CD4-positive, alpha-beta memory T cell (primary cell): ENCODE measurements at regions not wholly inside any gene's neighbourhood (a gene's known extent, or its start where the extent isn't known, plus 50 kb on each side); places are given as distances from the start of the nearest gene placed in this dataset.

Source experiments
- CTCF ChIA-PET: fragments of 350-600 bp; sonication (Branson Sonifier 250); formaldehyde crosslinking; loops from one replicate; lab custom pipeline; 2021; ENCODE audit warnings: inconsistent platforms; ENCODE audit not compliant: partially characterized antibody; lab: Charles Lee
- POLR2A ChIA-PET: fragments of 350-600 bp; sonication (Branson Sonifier 250); formaldehyde crosslinking; loops from one replicate; lab custom pipeline; 2021; ENCODE audit not compliant: partially characterized antibody; lab: Charles Lee
- DNase-seq, 5 donors: peaks; one replicate each; pipeline versions ENCODE4 v3.0.0 to v3.0.0-alpha.2; 2020 to 2022; ENCODE audit warnings: mixed read lengths in 1 of 5
- H3K27ac ChIP-seq: one replicate; pipeline ENCODE4 v1.7.0; 2013; ENCODE audit warnings: low read depth, low read length
- H3K27me3 ChIP-seq: 2 replicates; pipeline ENCODE4 v1.7.0; 2013; ENCODE audit warnings: mild to moderate bottlenecking, low read length, moderate library complexity; ENCODE audit not compliant: insufficient read depth
- H3K36me3 ChIP-seq: 2 replicates; pipeline ENCODE4 v1.7.0; 2013; ENCODE audit warnings: mild to moderate bottlenecking, low read length, moderate library complexity; ENCODE audit not compliant: insufficient read depth
- H3K4me1 ChIP-seq: 2 replicates; pipeline ENCODE4 v1.7.0; 2013; ENCODE audit warnings: mild to moderate bottlenecking, low read length, moderate library complexity; ENCODE audit not compliant: insufficient read depth
- H3K4me3 ChIP-seq, 2 donors: one replicate each; pipeline ENCODE4 v1.7.0; 2013; ENCODE audit warnings: low read length in 2 of 2, mild to moderate bottlenecking in 1 of 2
- H3K9me3 ChIP-seq, 2 donors: one replicate each; pipeline ENCODE4 v1.7.0; 2013; ENCODE audit warnings: low read length in 2 of 2, control low read depth in 1 of 2; ENCODE audit not compliant: control insufficient read depth in 1 of 2
- H3K27ac Mint-ChIP-seq, 7 donors: one replicate each; pipeline ENCODE4 v1.8.0; 2020 to 2021; ENCODE audit warnings: mixed read lengths in 7 of 7, mild to moderate bottlenecking in 6 of 7, inconsistent platforms in 3 of 7, moderate library complexity in 3 of 7
- H3K27me3 Mint-ChIP-seq, 2 donors: one replicate each; pipeline ENCODE4 v1.8.0; 2020 to 2021; ENCODE audit warnings: mixed read lengths in 2 of 2
- H3K36me3 Mint-ChIP-seq, 2 donors: one replicate each; pipeline ENCODE4 v1.8.0; 2020 to 2021; ENCODE audit warnings: mixed read lengths in 2 of 2, inconsistent platforms in 1 of 2, mild to moderate bottlenecking in 1 of 2
- H3K4me1 Mint-ChIP-seq, 4 donors: one replicate each; pipeline ENCODE4 v1.8.0; 2020 to 2021; ENCODE audit warnings: mixed read lengths in 4 of 4, mild to moderate bottlenecking in 1 of 4
- H3K4me3 Mint-ChIP-seq, 8 donors: one replicate each; pipeline ENCODE4 v1.8.0; 2020 to 2021; ENCODE audit warnings: mixed read lengths in 8 of 8, mild to moderate bottlenecking in 7 of 8, moderate library complexity in 6 of 8, inconsistent platforms in 3 of 8
- H3K9me3 Mint-ChIP-seq, 8 donors: one replicate each; pipeline ENCODE4 v1.8.0; 2020 to 2021; ENCODE audit warnings: mixed read lengths in 8 of 8, mild to moderate bottlenecking in 5 of 8, inconsistent platforms in 3 of 8, moderate library complexity in 1 of 8
- intact Hi-C: fragments of 100-400 bp; cut with micrococcal nuclease; formaldehyde crosslinking; loops from one replicate; pipeline ENCODE4 v1.15.1; 2023

- no peak for DNase-seq
- H3K9me3 ChIP-seq, result no peaks in the 10 kb centered on the region
- peaks cover 0 to 1% of the 10 kb centered on the region in 2 donors for H3K27me3 Mint-ChIP-seq
- intact Hi-C loops, result no loop called here
- H3K27ac ChIP-seq, result no peak overlapping the region
- H3K4me3 ChIP-seq, result no peak overlapping the region
- H3K4me3 Mint-ChIP-seq, result no peak overlapping the region
- no peak overlapping the region for H3K27ac Mint-ChIP-seq
- no peaks in the 10 kb centered on the region for H3K4me1 Mint-ChIP-seq
- ChIA-PET POLR2A (no interaction called here), CTCF (no interaction called here)
- H3K4me1 ChIP-seq, result no peaks in the 10 kb centered on the region
- no peaks in the 10 kb centered on the region for H3K27me3 ChIP-seq
- H3K9me3 Mint-ChIP-seq, result no peaks in the 10 kb centered on the region
- no peaks in the 10 kb centered on the region for H3K36me3 Mint-ChIP-seq
- H3K36me3 ChIP-seq, result no peaks in the 10 kb centered on the region
Measured at GRCh38 chr2:10239561-10239967, 63.1 kb upstream of the HPCAL1 start.

- ChIA-PET CTCF (no interaction called here), POLR2A (no interaction called here)
- no peak for DNase-seq
- Mint-ChIP-seq H3K4me3 (no peak overlapping the region), H3K27ac (no peak overlapping the region), H3K9me3 (no peaks in the 10 kb centered on the region), H3K36me3 (no peaks in the 10 kb centered on the region), H3K27me3 (peaks cover 0 to 1% of the 10 kb centered on the region in 2 donors), H3K4me1 (no peaks in the 10 kb centered on the region)
- H3K27me3 ChIP-seq, result no peaks in the 10 kb centered on the region
- intact Hi-C loops, result no loop called here
- no peaks in the 10 kb centered on the region for H3K36me3 ChIP-seq
- H3K4me1 ChIP-seq, result no peaks in the 10 kb centered on the region
- H3K4me3 ChIP-seq, result no peak overlapping the region
- no peaks in the 10 kb centered on the region for H3K9me3 ChIP-seq
- H3K27ac ChIP-seq, result no peak overlapping the region
Measured at GRCh38 chr2:10240161-10240681, 62.5 kb upstream of the HPCAL1 start.

GRCh38 chr2:10240911-10241610, 61.6 kb upstream of the HPCAL1 start:
- no peak overlapping the region for H3K4me3 Mint-ChIP-seq
- Histone ChIP-seq H3K4me1 (no peaks in the 10 kb centered on the region), H3K36me3 (no peaks in the 10 kb centered on the region), H3K9me3 (no peaks in the 10 kb centered on the region), H3K27ac (no peak overlapping the region), H3K27me3 (no peaks in the 10 kb centered on the region), H3K4me3 (no peak overlapping the region)
- DNase-seq, result no peak
- peaks cover 0 to 1% of the 10 kb centered on the region in 2 donors for H3K27me3 Mint-ChIP-seq
- CTCF ChIA-PET, result no interaction called here
- no peaks in the 10 kb centered on the region for H3K4me1 Mint-ChIP-seq
- no peaks in the 10 kb centered on the region for H3K9me3 Mint-ChIP-seq
- H3K36me3 Mint-ChIP-seq, result no peaks in the 10 kb centered on the region
- H3K27ac Mint-ChIP-seq, result no peak overlapping the region
- POLR2A ChIA-PET, result no interaction called here
- intact Hi-C loops, result no loop called here

- H3K4me1 Mint-ChIP-seq, result no peaks in the 10 kb centered on the region
- Histone ChIP-seq H3K27me3 (no peaks in the 10 kb centered on the region), H3K9me3 (no peaks in the 10 kb centered on the region), H3K4me1 (no peaks in the 10 kb centered on the region), H3K36me3 (no peaks in the 10 kb centered on the region), H3K4me3 (no peak overlapping the region), H3K27ac (no peak overlapping the region)
- peaks cover 0 to 1% of the 10 kb centered on the region in 2 donors for H3K27me3 Mint-ChIP-seq
- intact Hi-C loops, result no loop called here
- ChIA-PET POLR2A (no interaction called here), CTCF (no interaction called here)
- no peak overlapping the region for H3K27ac Mint-ChIP-seq
- H3K4me3 Mint-ChIP-seq, result no peak overlapping the region
- H3K36me3 Mint-ChIP-seq, result no peaks in the 10 kb centered on the region
- H3K9me3 Mint-ChIP-seq, result no peaks in the 10 kb centered on the region
- DNase-seq, result no peak
Measured at GRCh38 chr2:10241641-10242430, 60.9 kb upstream of the HPCAL1 start.

GRCh38 chr2:10242451-10242850, 60.3 kb upstream of the HPCAL1 start:
- no peaks in the 10 kb centered on the region for H3K36me3 Mint-ChIP-seq

GRCh38 chr2:10242998-10243925, 59.4 kb upstream of the HPCAL1 start:
- no peaks in the 10 kb centered on the region for H3K9me3 Mint-ChIP-seq
- Histone ChIP-seq H3K4me1 (no peaks in the 10 kb centered on the region), H3K4me3 (no peak overlapping the region), H3K9me3 (no peaks in the 10 kb centered on the region), H3K27me3 (no peaks in the 10 kb centered on the region), H3K27ac (no peak overlapping the region), H3K36me3 (no peaks in the 10 kb centered on the region)
- peaks cover 0 to 1% of the 10 kb centered on the region in 2 donors for H3K27me3 Mint-ChIP-seq
- H3K4me3 Mint-ChIP-seq, result no peak overlapping the region
- H3K27ac Mint-ChIP-seq, result no peak overlapping the region
- no peaks in the 10 kb centered on the region for H3K36me3 Mint-ChIP-seq
- CTCF ChIA-PET, result interaction anchor here (0.6 to 1.1 kb wide), 2 partner anchors 13 to 283 kb away, joined by 3 read pairs; no protein-coding TSS in a partner anchor
- no peak for DNase-seq
- POLR2A ChIA-PET, result no interaction called here
- no peaks in the 10 kb centered on the region for H3K4me1 Mint-ChIP-seq
- intact Hi-C loops, result no loop called here

More at GRCh38 chr2:10242451-10242850, 60.3 kb upstream of the HPCAL1 start:
- Histone ChIP-seq H3K27me3 (no peaks in the 10 kb centered on the region), H3K4me1 (no peaks in the 10 kb centered on the region), H3K27ac (no peak overlapping the region), H3K36me3 (no peaks in the 10 kb centered on the region), H3K4me3 (no peak overlapping the region), H3K9me3 (no peaks in the 10 kb centered on the region)
- Mint-ChIP-seq H3K27ac (no peak overlapping the region), H3K27me3 (peaks cover 0 to 1% of the 10 kb centered on the region in 2 donors), H3K4me3 (no peak overlapping the region), H3K9me3 (no peaks in the 10 kb centered on the region), H3K4me1 (no peaks in the 10 kb centered on the region)
- ChIA-PET CTCF (no interaction called here), POLR2A (no interaction called here)
- DNase-seq, result no peak
- intact Hi-C loops, result no loop called here

GRCh38 chr2:10243926-10244270, 58.8 kb upstream of the HPCAL1 start:
- peaks cover 0 to under 1% of the 10 kb centered on the region in 2 donors for H3K36me3 Mint-ChIP-seq
- CTCF ChIA-PET, result interaction anchor here (0.6 to 1.3 kb wide), 3 partner anchors 13 to 283 kb away, joined by 3 to 6 read pairs (median 3); no protein-coding TSS in a partner anchor
- H3K27ac ChIP-seq, result no peak overlapping the region

More at GRCh38 chr2:10243926-10244270, 58.8 kb upstream of the HPCAL1 start:
- no peaks in the 10 kb centered on the region for H3K36me3 ChIP-seq
- no peak for DNase-seq
- no peak overlapping the region for H3K4me3 ChIP-seq
- H3K27me3 ChIP-seq, result no peaks in the 10 kb centered on the region
- no peaks in the 10 kb centered on the region for H3K9me3 ChIP-seq
- intact Hi-C loops, result no loop called here
- POLR2A ChIA-PET, result no interaction called here
- Mint-ChIP-seq H3K27me3 (peaks cover 0 to 1% of the 10 kb centered on the region in 2 donors), H3K4me3 (no peak overlapping the region), H3K27ac (no peak overlapping the region), H3K9me3 (peaks cover 0 to 3% (median 1%) of the 10 kb centered on the region in 8 donors), H3K4me1 (no peaks in the 10 kb centered on the region)
- no peaks in the 10 kb centered on the region for H3K4me1 ChIP-seq
